ENCODE measurements at regions not wholly inside any gene's neighbourhood (a gene's known extent, or its start where the extent isn't known, plus 50 kb on each side); places are given as distances from the start of the nearest gene placed in this dataset.

GRCh38 chr3:189537135-189537534, 94.1 kb upstream of the TP63 start:
- H3K4me3 ChIP-seq (ENCODE audit: low read depth, low read length), result no peak overlapping the region
- DNase-seq (no peak), ATAC-seq (ENCODE audit: low read depth in 2 of 2) (no peak)
- H3K27me3 Mint-ChIP-seq, result peaks cover 4% of the 10 kb centered on the region
- H3K36me3 Mint-ChIP-seq, result peaks cover under 1% of the 10 kb centered on the region
- no peaks in the 10 kb centered on the region for H3K36me3 ChIP-seq (ENCODE audit: control insufficient read depth, insufficient read depth, low read length)
- H3K4me3 Mint-ChIP-seq, result no peak overlapping the region
- H3K9me3 ChIP-seq (ENCODE audit: control insufficient read depth in 2 of 2, low read length in 2 of 2), result no peaks in the 10 kb centered on the region
- no peaks in the 10 kb centered on the region for H3K4me1 ChIP-seq (ENCODE audit: control insufficient read depth, insufficient read depth, low read length, poor library complexity, severe bottlenecking)
- H3K4me1 Mint-ChIP-seq, result peaks cover 3 to 9% (median 7%) of the 10 kb centered on the region in 4 donors
- no peaks in the 10 kb centered on the region for H3K27me3 ChIP-seq (ENCODE audit: control insufficient read depth, insufficient read depth, low read length)
- H3K9me3 Mint-ChIP-seq, result peaks cover 0 to 5% (median 0%) of the 10 kb centered on the region in 7 donors
- H3K27ac ChIP-seq (ENCODE audit: insufficient read depth, low read length, poor library complexity, severe bottlenecking), result no peak overlapping the region
- peak overlapping the region in 1 of 3 donors; percentile 81 for H3K27ac Mint-ChIP-seq

- no peak for ATAC-seq (ENCODE audit: low read depth in 2 of 2)
- H3K4me1 Mint-ChIP-seq, result no peaks in the 10 kb centered on the region
- no peak overlapping the region for H3K27ac ChIP-seq (ENCODE audit: insufficient read depth, low read length, poor library complexity, severe bottlenecking)
- H3K36me3 ChIP-seq (ENCODE audit: control insufficient read depth, insufficient read depth, low read length), result no peaks in the 10 kb centered on the region
- no peaks in the 10 kb centered on the region for H3K27me3 ChIP-seq (ENCODE audit: control insufficient read depth, insufficient read depth, low read length)
- H3K4me3 ChIP-seq (ENCODE audit: low read depth, low read length), result no peak overlapping the region
- no peak overlapping the region for H3K27ac Mint-ChIP-seq
- peaks cover 9% of the 10 kb centered on the region for H3K36me3 Mint-ChIP-seq
- H3K4me1 ChIP-seq (ENCODE audit: control insufficient read depth, insufficient read depth, low read length, poor library complexity, severe bottlenecking), result no peaks in the 10 kb centered on the region
- peaks cover 2 to 36% (median 12%) of the 10 kb centered on the region in 7 donors for H3K9me3 Mint-ChIP-seq
- H3K9me3 ChIP-seq (ENCODE audit: control insufficient read depth in 2 of 2, low read length in 2 of 2), result peaks cover 29 to 36% of the 10 kb centered on the region in 2 experiments
- no peaks in the 10 kb centered on the region for H3K27me3 Mint-ChIP-seq
- no peak overlapping the region for H3K4me3 Mint-ChIP-seq
- no peak for DNase-seq
Observed at GRCh38 chr3:189547448-189547847, 83.7 kb upstream of the TP63 start.

GRCh38 chr3:189548053-189548452, 83.1 kb upstream of the TP63 start:
- H3K4me1 ChIP-seq (ENCODE audit: control insufficient read depth, insufficient read depth, low read length, poor library complexity, severe bottlenecking), result no peaks in the 10 kb centered on the region
- DNase-seq (no peak), ATAC-seq (ENCODE audit: low read depth in 2 of 2) (no peak)
- Mint-ChIP-seq H3K4me1 (peaks cover 0 to under 1% (median 0%) of the 10 kb centered on the region in 4 donors), H3K9me3 (peaks cover 2 to 36% (median 12%) of the 10 kb centered on the region in 7 donors), H3K27me3 (no peaks in the 10 kb centered on the region), H3K36me3 (peaks cover 9% of the 10 kb centered on the region), H3K27ac (no peak overlapping the region), H3K4me3 (no peak overlapping the region)
- peaks cover 29 to 36% of the 10 kb centered on the region in 2 experiments for H3K9me3 ChIP-seq (ENCODE audit: control insufficient read depth in 2 of 2, low read length in 2 of 2)
- no peaks in the 10 kb centered on the region for H3K36me3 ChIP-seq (ENCODE audit: control insufficient read depth, insufficient read depth, low read length)
- H3K4me3 ChIP-seq (ENCODE audit: low read depth, low read length), result no peak overlapping the region
- no peaks in the 10 kb centered on the region for H3K27me3 ChIP-seq (ENCODE audit: control insufficient read depth, insufficient read depth, low read length)
- no peak overlapping the region for H3K27ac ChIP-seq (ENCODE audit: insufficient read depth, low read length, poor library complexity, severe bottlenecking)

GRCh38 chr3:189551007-189551406, 80.2 kb upstream of the TP63 start:
- ATAC-seq (ENCODE audit: low read depth in 2 of 2) (no peak), DNase-seq (no peak)
- Mint-ChIP-seq H3K4me3 (no peak overlapping the region), H3K36me3 (peaks cover 12% of the 10 kb centered on the region), H3K27ac (no peak overlapping the region), H3K27me3 (no peaks in the 10 kb centered on the region), H3K9me3 (peaks cover 0 to 36% (median 12%) of the 10 kb centered on the region in 7 donors), H3K4me1 (peaks cover 0 to 4% (median 0%) of the 10 kb centered on the region in 4 donors)
- H3K9me3 ChIP-seq (ENCODE audit: control insufficient read depth in 2 of 2, low read length in 2 of 2), result peaks cover 29 to 36% of the 10 kb centered on the region in 2 experiments
- no peak overlapping the region for H3K27ac ChIP-seq (ENCODE audit: insufficient read depth, low read length, poor library complexity, severe bottlenecking)
- no peaks in the 10 kb centered on the region for H3K36me3 ChIP-seq (ENCODE audit: control insufficient read depth, insufficient read depth, low read length)
- no peaks in the 10 kb centered on the region for H3K4me1 ChIP-seq (ENCODE audit: control insufficient read depth, insufficient read depth, low read length, poor library complexity, severe bottlenecking)
- H3K4me3 ChIP-seq (ENCODE audit: low read depth, low read length), result no peak overlapping the region
- no peaks in the 10 kb centered on the region for H3K27me3 ChIP-seq (ENCODE audit: control insufficient read depth, insufficient read depth, low read length)

GRCh38 chr3:189554868-189555557, 76.2 kb upstream of the TP63 start:
- H3K36me3 ChIP-seq (ENCODE audit: control insufficient read depth, insufficient read depth, low read length), result no peaks in the 10 kb centered on the region
- H3K36me3 Mint-ChIP-seq, result peaks cover 3% of the 10 kb centered on the region
- ATAC-seq (ENCODE audit: low read depth in 2 of 2) (no peak), DNase-seq (no peak)
- H3K4me1 Mint-ChIP-seq, result peaks cover 0 to 4% (median 0%) of the 10 kb centered on the region in 4 donors
- peaks cover 0 to 20% (median 10%) of the 10 kb centered on the region in 7 donors for H3K9me3 Mint-ChIP-seq
- H3K27me3 Mint-ChIP-seq, result no peaks in the 10 kb centered on the region
- H3K27me3 ChIP-seq (ENCODE audit: control insufficient read depth, insufficient read depth, low read length), result no peaks in the 10 kb centered on the region
- no peak overlapping the region for H3K4me3 ChIP-seq (ENCODE audit: low read depth, low read length)
- H3K4me3 Mint-ChIP-seq, result no peak overlapping the region
- H3K27ac Mint-ChIP-seq, result no peak overlapping the region
- H3K27ac ChIP-seq (ENCODE audit: insufficient read depth, low read length, poor library complexity, severe bottlenecking), result no peak overlapping the region
- H3K9me3 ChIP-seq (ENCODE audit: control insufficient read depth in 2 of 2, low read length in 2 of 2), result peaks cover 12 to 14% of the 10 kb centered on the region in 2 experiments
- H3K4me1 ChIP-seq (ENCODE audit: control insufficient read depth, insufficient read depth, low read length, poor library complexity, severe bottlenecking), result no peaks in the 10 kb centered on the region

- H3K4me3 ChIP-seq (ENCODE audit: low read depth, low read length), result no peak overlapping the region
- Mint-ChIP-seq H3K27ac (no peak overlapping the region), H3K36me3 (peaks cover 3% of the 10 kb centered on the region), H3K27me3 (no peaks in the 10 kb centered on the region), H3K4me1 (peaks cover 0 to 4% (median 0%) of the 10 kb centered on the region in 4 donors), H3K9me3 (peaks cover 0 to 15% (median 7%) of the 10 kb centered on the region in 7 donors), H3K4me3 (no peak overlapping the region)
- ATAC-seq (ENCODE audit: low read depth in 2 of 2) (no peak), DNase-seq (no peak)
- no peak overlapping the region for H3K27ac ChIP-seq (ENCODE audit: insufficient read depth, low read length, poor library complexity, severe bottlenecking)
- no peaks in the 10 kb centered on the region for H3K36me3 ChIP-seq (ENCODE audit: control insufficient read depth, insufficient read depth, low read length)
- peaks cover 8 to 10% of the 10 kb centered on the region in 2 experiments for H3K9me3 ChIP-seq (ENCODE audit: control insufficient read depth in 2 of 2, low read length in 2 of 2)
- no peaks in the 10 kb centered on the region for H3K4me1 ChIP-seq (ENCODE audit: control insufficient read depth, insufficient read depth, low read length, poor library complexity, severe bottlenecking)
- no peaks in the 10 kb centered on the region for H3K27me3 ChIP-seq (ENCODE audit: control insufficient read depth, insufficient read depth, low read length)
Observed at GRCh38 chr3:189555558-189555881, 75.7 kb upstream of the TP63 start.

- H3K9me3 ChIP-seq (ENCODE audit: control insufficient read depth in 2 of 2, low read length in 2 of 2), result no peaks in the 10 kb centered on the region
- DNase-seq, result no peak
- Mint-ChIP-seq H3K27me3 (no peaks in the 10 kb centered on the region), H3K27ac (no peak overlapping the region), H3K9me3 (peaks cover 0 to 4% (median 0%) of the 10 kb centered on the region in 7 donors), H3K36me3 (peaks cover 3% of the 10 kb centered on the region), H3K4me1 (peaks cover 0 to 4% (median 0%) of the 10 kb centered on the region in 4 donors), H3K4me3 (no peak overlapping the region)
- no peaks in the 10 kb centered on the region for H3K4me1 ChIP-seq (ENCODE audit: control insufficient read depth, insufficient read depth, low read length, poor library complexity, severe bottlenecking)
- H3K27me3 ChIP-seq (ENCODE audit: control insufficient read depth, insufficient read depth, low read length), result no peaks in the 10 kb centered on the region
- no peak overlapping the region for H3K27ac ChIP-seq (ENCODE audit: insufficient read depth, low read length, poor library complexity, severe bottlenecking)
- no peak for ATAC-seq (ENCODE audit: low read depth in 2 of 2)
- H3K4me3 ChIP-seq (ENCODE audit: low read depth, low read length), result no peak overlapping the region
- no peaks in the 10 kb centered on the region for H3K36me3 ChIP-seq (ENCODE audit: control insufficient read depth, insufficient read depth, low read length)
Observed at GRCh38 chr3:189557824-189558223, 73.4 kb upstream of the TP63 start.

- H3K36me3 Mint-ChIP-seq, result no peaks in the 10 kb centered on the region
Observed at GRCh38 chr3:189561256-189561655, 69.9 kb upstream of the TP63 start.

More at GRCh38 chr3:189561256-189561655, 69.9 kb upstream of the TP63 start:
- peaks cover 2 to 11% (median 6%) of the 10 kb centered on the region in 4 donors for H3K4me1 Mint-ChIP-seq
- no peaks in the 10 kb centered on the region for H3K27me3 Mint-ChIP-seq
- no peak overlapping the region for H3K27ac Mint-ChIP-seq
- Histone ChIP-seq H3K27ac (ENCODE audit: insufficient read depth, low read length, poor library complexity, severe bottlenecking) (no peak overlapping the region), H3K36me3 (ENCODE audit: control insufficient read depth, insufficient read depth, low read length) (no peaks in the 10 kb centered on the region), H3K27me3 (ENCODE audit: control insufficient read depth, insufficient read depth, low read length) (no peaks in the 10 kb centered on the region), H3K9me3 (ENCODE audit: control insufficient read depth in 2 of 2, low read length in 2 of 2) (no peaks in the 10 kb centered on the region), H3K4me1 (ENCODE audit: control insufficient read depth, insufficient read depth, low read length, poor library complexity, severe bottlenecking) (no peaks in the 10 kb centered on the region), H3K4me3 (ENCODE audit: low read depth, low read length) (no peak overlapping the region)
- ATAC-seq (ENCODE audit: low read depth in 2 of 2) (no peak), DNase-seq (no peak)
- no peak overlapping the region for H3K4me3 Mint-ChIP-seq
- peaks cover 0 to 4% (median 0%) of the 10 kb centered on the region in 7 donors for H3K9me3 Mint-ChIP-seq

Data from CD4-positive, CD25-positive, alpha-beta regulatory T cell (primary cell).